Superior temporal gyrus (tissue), 1 donor: ENCODE measurements at regions not wholly inside any gene's neighbourhood (a gene's known extent, or its start where the extent isn't known, plus 50 kb on each side); places are given as distances from the start of the nearest gene placed in this dataset.
"Not testable (repeated sequence)": the region's sequence is repeated elsewhere in the genome, so short reads cannot be mapped to it uniquely, and the experiment has no call there.

Source experiments
- DNase-seq: peaks from one replicate; pipeline ENCODE4 v3.0.0-alpha.2; 2016; ENCODE audit errors: extremely low spot score

GRCh38 chr3:181985386-181985785, 273.7 kb downstream of the SOX2 start:
- no peak for DNase-seq

GRCh38 chr3:181987736-181988135, 276.0 kb downstream of the SOX2 start:
- DNase-seq, result no peak

GRCh38 chr3:181998828-181999227, 287.1 kb downstream of the SOX2 start:
- DNase-seq, result no peak

- DNase-seq, result no peak
Observed at GRCh38 chr3:181999314-181999713, 287.6 kb downstream of the SOX2 start.

- DNase-seq, result no peak
Observed at GRCh38 chr3:182000447-182000846, 288.7 kb downstream of the SOX2 start.

DNA sequence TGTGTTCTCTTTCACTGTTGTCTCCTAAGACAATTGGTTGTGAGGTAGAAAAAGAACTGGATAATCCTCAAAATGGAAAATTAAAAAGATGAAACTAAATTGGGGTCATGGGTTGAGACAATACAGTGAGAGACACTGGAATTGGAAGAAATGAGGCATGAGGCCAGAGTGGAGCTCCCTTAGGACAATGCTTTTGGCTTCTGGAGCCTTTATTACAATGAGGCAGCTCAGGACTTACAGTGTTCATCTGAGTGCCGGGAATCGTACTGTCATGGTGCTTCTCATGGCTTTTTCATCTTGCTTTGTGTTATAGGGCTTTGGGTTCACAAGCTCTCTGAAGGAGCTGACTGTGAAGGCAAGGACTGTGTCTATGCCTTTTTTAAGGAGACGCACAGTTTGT, 293.5 kb downstream of the SOX2 start:
- DNase-seq, result no peak

- DNase-seq, result no peak
Observed at GRCh38 chr3:182005701-182006100, 294.0 kb downstream of the SOX2 start.

- no peak for DNase-seq
Observed at GRCh38 chr3:182006431-182006830, 294.7 kb downstream of the SOX2 start.

GRCh38 chr3:182007441-182007840, 295.7 kb downstream of the SOX2 start:
- no peak for DNase-seq

DNA sequence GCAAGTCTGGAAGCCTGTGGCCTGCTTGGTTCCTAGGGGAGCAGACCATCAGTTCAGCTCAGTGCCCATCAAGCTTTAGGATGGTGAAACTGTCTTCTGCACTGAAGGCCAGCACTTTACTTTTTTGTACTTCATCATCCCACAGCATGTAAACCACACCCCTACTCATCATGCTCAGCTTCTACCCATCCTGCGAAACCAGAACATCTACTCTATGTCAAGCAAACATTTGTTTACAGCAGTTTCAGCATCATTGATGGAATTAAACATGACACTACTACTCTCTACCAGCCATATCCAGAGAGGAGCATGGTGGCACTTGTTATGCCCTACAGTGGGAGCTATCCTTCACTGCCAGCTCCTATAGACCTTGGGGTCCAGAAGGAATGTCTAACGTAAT, 306.6 kb downstream of the SOX2 start:
- no peak for DNase-seq

- DNase-seq, result no peak
Observed at GRCh38 chr3:182019926-182020325, 308.2 kb downstream of the SOX2 start.

DNA sequence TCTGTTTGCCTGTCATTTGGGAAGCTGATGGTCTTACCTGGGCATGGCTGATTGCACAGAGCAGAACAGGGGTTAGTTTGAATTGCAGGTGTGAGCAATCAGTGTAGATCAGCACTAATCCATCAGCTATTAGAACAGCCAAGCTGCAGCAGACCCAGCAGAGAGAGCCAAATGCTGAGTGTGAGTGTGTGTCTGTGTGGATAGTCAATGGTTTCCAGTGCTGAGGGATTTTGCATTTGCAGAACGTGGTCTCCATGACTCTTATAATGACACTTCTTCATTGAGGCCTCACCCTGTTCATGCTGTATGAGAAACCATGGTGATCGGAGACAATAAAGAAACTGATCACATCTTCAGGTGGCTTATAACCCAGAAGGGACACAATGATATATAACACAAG, 312.1 kb downstream of the SOX2 start:
- no peak for DNase-seq

DNA sequence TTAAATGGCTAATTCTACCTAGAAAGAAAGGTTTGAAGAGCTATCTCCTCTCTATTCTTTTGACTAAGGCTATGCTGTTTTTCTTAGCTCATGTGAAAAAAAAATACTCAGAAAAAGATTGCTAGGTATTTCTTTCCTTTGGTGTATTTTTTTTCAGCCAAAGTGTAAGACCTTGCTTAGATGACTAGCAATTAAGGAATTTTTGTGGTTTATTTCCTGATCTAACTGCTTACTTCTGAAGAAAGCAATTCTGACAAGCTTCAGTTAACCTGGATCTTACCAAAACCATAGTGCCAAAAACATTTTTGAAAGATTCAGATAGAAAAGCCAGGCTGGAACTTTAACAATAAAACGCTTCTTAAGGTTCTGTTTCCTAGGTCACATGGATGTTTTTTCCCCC, 315.6 kb downstream of the SOX2 start:
- no peak for DNase-seq

DNA sequence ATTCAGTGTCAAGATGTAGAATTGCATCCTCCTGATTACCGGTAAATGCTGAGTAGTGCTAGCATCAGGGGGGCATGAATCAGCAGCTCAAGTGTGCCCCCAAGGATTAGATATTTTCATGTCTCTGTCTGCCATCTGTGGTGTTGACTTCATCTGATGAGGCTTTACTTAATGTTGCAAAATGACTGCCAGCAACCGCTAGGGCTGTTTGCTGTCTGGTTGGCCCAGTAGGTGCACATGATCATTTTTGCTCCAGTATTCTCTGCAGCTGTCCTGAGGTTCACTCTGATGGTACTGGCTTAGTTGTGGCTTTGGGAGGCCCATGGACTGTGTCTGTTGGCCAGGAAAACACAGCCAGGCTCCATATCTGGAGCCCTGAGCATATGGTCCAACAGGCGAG, 316.4 kb downstream of the SOX2 start:
- no peak for DNase-seq

DNA sequence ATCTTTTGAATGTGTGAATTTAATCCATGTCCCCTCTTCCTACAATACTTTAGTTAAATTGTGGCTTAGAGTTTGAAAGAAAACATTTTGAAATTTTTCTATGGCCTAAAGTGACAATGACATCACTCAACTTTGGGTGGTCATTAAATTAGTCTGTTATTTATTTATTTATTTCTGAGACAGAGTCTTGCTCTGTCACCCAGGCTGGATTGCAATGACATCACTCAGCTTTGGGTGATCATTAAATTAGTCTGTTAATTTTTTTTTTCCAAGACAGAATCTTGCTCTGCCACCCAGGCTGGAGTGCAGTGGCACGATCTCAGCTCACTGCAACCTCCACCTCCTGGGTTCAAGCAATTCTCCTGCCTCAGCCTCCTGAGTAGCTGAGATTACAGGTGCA, 322.5 kb downstream of the SOX2 start:
- DNase-seq, result not testable (repeated sequence)

GRCh38 chr3:182035324-182035723, 323.6 kb downstream of the SOX2 start:
- DNase-seq, result no peak

- DNase-seq, result no peak
Observed at GRCh38 chr3:182036382-182036781, 324.7 kb downstream of the SOX2 start.

- DNase-seq, result no peak
Observed at GRCh38 chr3:182041668-182042291, 330.1 kb downstream of the SOX2 start.

GRCh38 chr3:182045736-182046135, 334.0 kb downstream of the SOX2 start:
- no peak for DNase-seq

DNA sequence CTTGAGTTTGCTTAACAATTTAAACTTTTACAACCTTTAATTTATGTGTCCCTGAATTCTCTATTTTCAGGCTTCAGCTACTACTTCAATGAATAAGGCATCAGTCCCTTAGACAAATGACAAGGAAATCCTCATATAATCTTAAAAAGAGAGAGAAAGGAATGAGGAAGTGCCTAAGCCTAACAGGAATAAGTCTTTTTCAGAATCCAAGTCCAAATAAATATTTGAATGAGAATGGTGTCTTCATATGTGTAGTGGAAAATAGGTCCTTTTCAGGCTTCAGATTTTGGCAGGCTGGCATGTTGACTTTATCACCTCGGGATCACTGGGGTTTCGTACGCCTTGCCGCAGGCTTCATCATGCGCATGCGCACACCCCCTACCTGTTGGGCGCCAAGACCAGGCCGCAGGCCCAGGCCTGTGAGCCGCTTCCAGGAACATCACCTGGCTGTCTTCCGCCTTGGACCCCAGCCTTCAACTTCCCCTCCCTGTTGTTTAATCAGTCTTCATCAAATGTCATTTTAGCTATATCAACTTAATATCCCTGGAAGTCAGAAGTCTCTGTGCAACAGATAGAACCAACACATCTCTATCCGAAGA, 334.5 kb downstream of the SOX2 start:
- DNase-seq, result no peak

DNA sequence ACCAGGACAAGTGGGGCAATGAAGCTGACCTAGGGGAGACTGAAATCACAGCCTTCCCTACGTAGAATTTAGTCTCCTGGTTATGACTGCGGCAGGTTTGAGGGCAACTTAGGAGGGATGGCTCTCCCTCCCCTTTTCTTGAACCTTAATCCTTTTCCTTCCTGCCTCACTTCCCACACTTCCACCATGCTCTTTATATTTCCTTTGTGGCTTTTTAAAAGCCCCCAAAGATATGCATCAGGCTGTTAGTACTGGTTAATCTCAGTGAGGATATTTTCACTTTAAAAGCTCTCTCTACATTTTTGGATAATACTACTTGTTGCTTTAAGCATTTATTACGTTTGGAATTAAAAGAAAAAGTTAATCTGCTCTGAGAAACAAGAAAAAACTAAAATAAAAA, 339.2 kb downstream of the SOX2 start:
- no peak for DNase-seq

GRCh38 chr3:182052332-182052731, 340.6 kb downstream of the SOX2 start:
- no peak for DNase-seq

- DNase-seq, result no peak
Observed at GRCh38 chr3:182052757-182053156, 341.0 kb downstream of the SOX2 start.

DNA sequence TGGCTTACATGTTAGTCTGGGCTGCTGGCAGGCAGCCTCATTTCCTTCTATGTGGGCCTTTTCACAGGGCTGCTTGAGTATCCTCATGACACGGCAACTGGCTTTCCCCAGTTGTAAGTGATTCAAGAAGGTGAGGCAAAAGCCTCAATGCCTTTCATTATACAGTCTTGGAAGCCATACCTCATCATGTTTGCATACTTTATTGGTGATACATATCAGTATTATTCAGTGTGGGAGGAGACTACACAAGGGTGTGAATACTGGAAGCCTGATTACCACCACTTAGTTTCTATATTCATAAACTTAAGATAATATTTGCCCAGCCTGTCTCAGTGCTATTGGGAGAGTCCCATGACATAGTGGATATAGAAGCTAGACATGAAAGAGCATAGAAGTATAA, 346.8 kb downstream of the SOX2 start:
- no peak for DNase-seq
